ENCODE measurements at regions not wholly inside any gene's neighbourhood (a gene's known extent, or its start where the extent isn't known, plus 50 kb on each side); places are given as distances from the start of the nearest gene placed in this dataset.

DNA sequence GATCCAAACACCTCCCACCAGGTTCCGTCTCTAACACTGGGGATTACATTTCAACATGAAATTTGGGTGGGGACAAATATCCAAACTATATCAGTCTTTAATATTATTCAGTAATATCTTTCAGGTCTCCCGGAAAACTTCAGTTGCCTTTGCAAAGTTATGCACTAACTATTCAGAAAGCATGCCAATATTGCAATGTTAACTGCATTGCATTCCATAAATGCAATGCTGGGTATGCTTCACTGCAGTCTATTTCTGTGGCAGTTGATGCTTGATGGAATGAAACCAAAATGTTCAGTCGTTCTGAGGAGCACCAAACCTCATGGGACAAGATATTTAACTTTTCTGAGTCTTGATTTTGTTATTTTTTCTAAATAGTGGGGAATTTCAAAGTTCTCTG, 147.5 kb downstream of the SLC16A9 start:
- TF ChIP-seq, protein P1, sequence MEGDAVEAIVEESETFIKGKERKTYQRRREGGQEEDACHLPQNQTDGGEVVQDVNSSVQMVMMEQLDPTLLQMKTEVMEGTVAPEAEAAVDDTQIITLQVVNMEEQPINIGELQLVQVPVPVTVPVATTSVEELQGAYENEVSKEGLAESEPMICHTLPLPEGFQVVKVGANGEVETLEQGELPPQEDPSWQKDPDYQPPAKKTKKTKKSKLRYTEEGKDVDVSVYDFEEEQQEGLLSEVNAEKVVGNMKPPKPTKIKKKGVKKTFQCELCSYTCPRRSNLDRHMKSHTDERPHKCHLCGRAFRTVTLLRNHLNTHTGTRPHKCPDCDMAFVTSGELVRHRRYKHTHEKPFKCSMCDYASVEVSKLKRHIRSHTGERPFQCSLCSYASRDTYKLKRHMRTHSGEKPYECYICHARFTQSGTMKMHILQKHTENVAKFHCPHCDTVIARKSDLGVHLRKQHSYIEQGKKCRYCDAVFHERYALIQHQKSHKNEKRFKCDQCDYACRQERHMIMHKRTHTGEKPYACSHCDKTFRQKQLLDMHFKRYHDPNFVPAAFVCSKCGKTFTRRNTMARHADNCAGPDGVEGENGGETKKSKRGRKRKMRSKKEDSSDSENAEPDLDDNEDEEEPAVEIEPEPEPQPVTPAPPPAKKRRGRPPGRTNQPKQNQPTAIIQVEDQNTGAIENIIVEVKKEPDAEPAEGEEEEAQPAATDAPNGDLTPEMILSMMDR (IDR thresholded peaks at IDR 0.05; ENCODE audit: poor library complexity), result no peak
- TF ChIP-seq EZH2 (IDR thresholded peaks at IDR 0.05; ENCODE audit: borderline replicate concordance), result no peak

Measured in hepatocyte (in vitro differentiated cells).